Caco-2 (cell line): ENCODE measurements at regions not wholly inside any gene's neighbourhood (a gene's known extent, or its start where the extent isn't known, plus 50 kb on each side); places are given as distances from the start of the nearest gene placed in this dataset.

Experiments
- BruUV-seq: library from RNA; stranded (reverse); fragments of 400-500 nt; replicated peaks from 2 replicates; lab custom pipeline; 2021; lab: Mats Ljungman, UMichigan
- CTCF ChIA-PET: fragments of 300-600 bp; sonication (Branson Sonifier 250); formaldehyde crosslinking; loops from one replicate; lab custom pipeline; 2022; ENCODE audit warnings: antibody characterized with exemption; lab: Charles Lee
- POLR2A ChIA-PET: fragments of 300-600 bp; sonication (Branson Sonifier 250); formaldehyde crosslinking; loops from one replicate; lab custom pipeline; 2022; ENCODE audit warnings: antibody characterized with exemption; lab: Charles Lee
- DNase-seq, 2 experiments: peaks; one replicate each; pipeline versions ENCODE4 v3.0.0 to v3.0.0-alpha.2; 2020 to 2022
- H3K27me3 ChIP-seq: replicated peaks from 2 replicates; pipeline ENCODE4 v1.6.0; 2011; ENCODE audit warnings: low read length; ENCODE audit not compliant: control insufficient read depth, insufficient read depth
- H3K36me3 ChIP-seq: 2 replicates; pipeline ENCODE4 v1.5.1; 2011; ENCODE audit warnings: low read length; ENCODE audit not compliant: control insufficient read depth, insufficient read depth
- H3K4me1 ChIP-seq: fragments of 250-450 bp; sonication (Bioruptor Pico); 2 replicates; pipeline ENCODE4 v1.5.1; 2020; ENCODE audit warnings: mild to moderate bottlenecking
- H3K4me3 ChIP-seq: 2 replicates; pipeline ENCODE4 v1.5.1; 2011; ENCODE audit warnings: low read depth, mild to moderate bottlenecking, control low read depth, low read length
- H3K9me3 ChIP-seq: fragments of 250-450 bp; sonication (Bioruptor Pico); 2 replicates; pipeline ENCODE4 v1.5.1; 2020; ENCODE audit warnings: mild to moderate bottlenecking, moderate library complexity
- H3K27ac Mint-ChIP-seq: one replicate; pipeline ENCODE4 v1.8.0; 2022; ENCODE audit warnings: mixed read lengths; ENCODE audit not compliant: unreplicated experiment
- H3K27me3 Mint-ChIP-seq: one replicate; pipeline ENCODE4 v1.8.0; 2022; ENCODE audit warnings: mixed read lengths; ENCODE audit not compliant: insufficient read depth, unreplicated experiment
- H3K36me3 Mint-ChIP-seq: one replicate; pipeline ENCODE4 v1.8.0; 2022; ENCODE audit warnings: mild to moderate bottlenecking, mixed read lengths; ENCODE audit not compliant: insufficient read depth, unreplicated experiment
- H3K4me1 Mint-ChIP-seq: one replicate; pipeline ENCODE4 v1.8.0; 2022; ENCODE audit warnings: low read depth, mixed read lengths; ENCODE audit not compliant: unreplicated experiment
- H3K4me3 Mint-ChIP-seq: one replicate; pipeline ENCODE4 v1.8.0; 2022; ENCODE audit warnings: mild to moderate bottlenecking, moderate library complexity, mixed read lengths; ENCODE audit not compliant: unreplicated experiment
- H3K9me3 Mint-ChIP-seq: one replicate; pipeline ENCODE4 v1.8.0; 2022; ENCODE audit warnings: mixed read lengths; ENCODE audit not compliant: unreplicated experiment
- intact Hi-C: fragments of 100-400 bp; cut with micrococcal nuclease; formaldehyde crosslinking; loops from one replicate; pipeline ENCODE4 v1.10.0; 2022; ENCODE audit not compliant: unreplicated experiment
- TF ChIP-seq, protein P1 (sequence below), 2 experiments: fragments of 200-600 bp in 1 of 2; IDR thresholded peaks; 1 replicate in 1 of 2; 2 replicates in 1 of 2; pipeline versions ENCODE4 v1.5.1 to v1.8.0; 2011 to 2022; ENCODE audit warnings: antibody characterized with exemption in 1 of 2, control low read depth in 1 of 2, inconsistent platforms in 1 of 2, low read depth in 1 of 2, low read length in 1 of 2, mild to moderate bottlenecking in 1 of 2, moderate library complexity in 1 of 2; ENCODE audit not compliant: insufficient read depth in 1 of 2, severe bottlenecking in 1 of 2, unreplicated experiment in 1 of 2

DNA sequence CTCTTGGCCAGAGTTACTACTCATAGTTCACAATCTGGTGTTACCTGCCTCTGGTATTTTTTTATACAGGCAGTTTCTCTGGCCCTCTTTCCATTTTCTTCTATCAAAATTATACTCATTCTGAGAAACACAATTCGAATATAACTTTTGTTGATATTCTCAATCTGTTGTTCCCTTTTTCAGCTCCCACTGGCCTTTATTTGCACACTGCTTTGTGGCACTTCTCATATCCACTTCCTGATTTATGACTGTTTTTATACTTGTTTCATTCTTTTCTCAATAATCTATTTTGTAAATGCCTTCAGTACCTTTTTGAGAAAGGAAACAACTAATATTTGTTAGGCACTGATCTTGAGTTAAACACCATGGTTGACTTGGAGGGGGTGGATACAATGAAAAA, 93.8 kb upstream of the HDAC9 start:
- DNase-seq = no peak
- Mint-ChIP-seq H3K9me3 (no peaks in the 10 kb centered on the region), H3K4me1 (no peaks in the 10 kb centered on the region), H3K36me3 (no peaks in the 10 kb centered on the region), H3K27ac (no peak overlapping the region), H3K27me3 (peaks cover 12% of the 10 kb centered on the region), H3K4me3 (no peak overlapping the region)
- Histone ChIP-seq H3K9me3 (no peaks in the 10 kb centered on the region), H3K4me3 (no peak overlapping the region), H3K4me1 (no peaks in the 10 kb centered on the region), H3K36me3 (no peaks in the 10 kb centered on the region), H3K27me3 (no peaks in the 10 kb centered on the region)
- intact Hi-C loops = no loop called here
- ChIA-PET POLR2A (no interaction called here), CTCF (no interaction called here)
- no TSS peak for BruUV-seq
- TF ChIP-seq, protein P1, sequence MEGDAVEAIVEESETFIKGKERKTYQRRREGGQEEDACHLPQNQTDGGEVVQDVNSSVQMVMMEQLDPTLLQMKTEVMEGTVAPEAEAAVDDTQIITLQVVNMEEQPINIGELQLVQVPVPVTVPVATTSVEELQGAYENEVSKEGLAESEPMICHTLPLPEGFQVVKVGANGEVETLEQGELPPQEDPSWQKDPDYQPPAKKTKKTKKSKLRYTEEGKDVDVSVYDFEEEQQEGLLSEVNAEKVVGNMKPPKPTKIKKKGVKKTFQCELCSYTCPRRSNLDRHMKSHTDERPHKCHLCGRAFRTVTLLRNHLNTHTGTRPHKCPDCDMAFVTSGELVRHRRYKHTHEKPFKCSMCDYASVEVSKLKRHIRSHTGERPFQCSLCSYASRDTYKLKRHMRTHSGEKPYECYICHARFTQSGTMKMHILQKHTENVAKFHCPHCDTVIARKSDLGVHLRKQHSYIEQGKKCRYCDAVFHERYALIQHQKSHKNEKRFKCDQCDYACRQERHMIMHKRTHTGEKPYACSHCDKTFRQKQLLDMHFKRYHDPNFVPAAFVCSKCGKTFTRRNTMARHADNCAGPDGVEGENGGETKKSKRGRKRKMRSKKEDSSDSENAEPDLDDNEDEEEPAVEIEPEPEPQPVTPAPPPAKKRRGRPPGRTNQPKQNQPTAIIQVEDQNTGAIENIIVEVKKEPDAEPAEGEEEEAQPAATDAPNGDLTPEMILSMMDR (IDR thresholded peaks at IDR 0.05; ENCODE audit: insufficient read depth in 1 of 2, low read depth in 1 of 2, low read length in 1 of 2, severe bottlenecking in 1 of 2, unreplicated experiment in 1 of 2) = no peak

DNA sequence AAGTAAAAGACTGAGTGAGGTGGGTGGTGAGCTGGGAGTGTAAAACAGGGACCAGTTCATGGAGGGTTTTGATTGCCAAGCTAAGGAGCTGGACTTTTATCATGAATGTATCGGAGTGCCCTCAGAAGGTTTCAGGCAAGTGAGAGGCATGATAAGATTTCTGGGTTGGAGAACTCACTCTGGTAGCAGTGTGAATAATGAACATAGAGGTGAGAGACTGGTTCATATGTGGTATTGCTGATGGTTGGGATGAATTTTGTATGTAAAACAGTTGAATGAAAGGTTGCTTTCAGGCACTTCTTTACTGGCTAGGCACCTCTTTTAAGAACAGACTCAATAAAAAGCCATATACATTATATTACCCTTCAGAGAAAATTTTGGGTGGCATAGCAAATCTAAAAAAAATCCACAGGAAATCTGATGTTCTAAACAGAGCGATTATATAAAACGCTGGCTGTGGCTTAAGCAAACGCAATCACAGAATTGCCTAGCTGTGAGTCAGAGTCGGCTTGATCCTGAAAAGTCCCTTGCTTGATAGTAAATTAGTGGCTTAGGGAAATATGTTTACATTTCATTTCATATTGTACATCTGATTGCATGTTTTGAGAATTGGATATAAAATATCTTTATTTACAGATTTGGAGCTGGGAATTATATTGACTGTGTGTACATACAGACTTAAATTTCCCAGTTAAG, 92.9 kb upstream of the HDAC9 start:
- no peaks in the 10 kb centered on the region for H3K9me3 Mint-ChIP-seq
- Histone ChIP-seq H3K9me3 (no peaks in the 10 kb centered on the region), H3K4me1 (no peaks in the 10 kb centered on the region), H3K27me3 (no peaks in the 10 kb centered on the region), H3K4me3 (no peak overlapping the region), H3K36me3 (no peaks in the 10 kb centered on the region)
- DNase-seq = no peak
- H3K36me3 Mint-ChIP-seq = no peaks in the 10 kb centered on the region
- BruUV-seq = no TSS peak
- no peaks in the 10 kb centered on the region for H3K4me1 Mint-ChIP-seq
- intact Hi-C loops = no loop called here
- CTCF ChIA-PET = no interaction called here
- H3K4me3 Mint-ChIP-seq = no peak overlapping the region
- H3K27ac Mint-ChIP-seq = no peak overlapping the region
- POLR2A ChIA-PET = no interaction called here
- peaks cover 16% of the 10 kb centered on the region for H3K27me3 Mint-ChIP-seq
- TF ChIP-seq, protein P1 (IDR thresholded peaks at IDR 0.05; ENCODE audit: insufficient read depth in 1 of 2, low read depth in 1 of 2, low read length in 1 of 2, severe bottlenecking in 1 of 2, unreplicated experiment in 1 of 2) = no peak

DNA sequence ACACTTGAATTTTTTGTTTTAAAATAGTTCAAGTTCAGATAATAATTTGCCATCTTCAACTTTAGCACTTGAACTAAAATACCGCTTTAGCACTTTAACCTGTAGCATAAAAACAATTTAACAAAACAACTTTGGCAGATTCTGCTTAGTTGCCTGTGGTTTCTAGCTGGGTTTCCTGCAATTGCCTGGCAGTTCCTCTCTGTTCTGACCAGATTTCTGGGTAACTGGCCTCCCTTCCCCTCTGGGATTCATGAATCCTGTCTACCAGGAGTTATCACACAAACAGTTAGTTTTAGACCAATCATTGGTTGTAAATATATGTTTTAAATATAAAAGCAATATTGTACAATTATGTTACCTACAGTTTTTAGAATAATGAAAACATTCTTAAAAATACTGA, 89.8 kb upstream of the HDAC9 start:
- CTCF ChIA-PET = no interaction called here
- Mint-ChIP-seq H3K27ac (no peak overlapping the region), H3K4me1 (no peaks in the 10 kb centered on the region), H3K4me3 (no peak overlapping the region), H3K36me3 (no peaks in the 10 kb centered on the region), H3K9me3 (no peaks in the 10 kb centered on the region), H3K27me3 (peaks cover 11% of the 10 kb centered on the region)
- BruUV-seq = no TSS peak
- H3K4me3 ChIP-seq = no peak overlapping the region
- TF ChIP-seq, protein P1 (IDR thresholded peaks at IDR 0.05; ENCODE audit: insufficient read depth in 1 of 2, low read depth in 1 of 2, low read length in 1 of 2, severe bottlenecking in 1 of 2, unreplicated experiment in 1 of 2) = no peak
- POLR2A ChIA-PET = no interaction called here
- no peaks in the 10 kb centered on the region for H3K9me3 ChIP-seq
- H3K4me1 ChIP-seq = no peaks in the 10 kb centered on the region
- intact Hi-C loops = no loop called here
- H3K27me3 ChIP-seq = no peaks in the 10 kb centered on the region
- no peak for DNase-seq
- no peaks in the 10 kb centered on the region for H3K36me3 ChIP-seq
